ENCODE measurements at regions not wholly inside any gene's neighbourhood (a gene's known extent, or its start where the extent isn't known, plus 50 kb on each side); places are given as distances from the start of the nearest gene placed in this dataset.
"Not testable (repeated sequence)": the region's sequence is repeated elsewhere in the genome, so short reads cannot be mapped to it uniquely, and the experiment has no call there.

DNA sequence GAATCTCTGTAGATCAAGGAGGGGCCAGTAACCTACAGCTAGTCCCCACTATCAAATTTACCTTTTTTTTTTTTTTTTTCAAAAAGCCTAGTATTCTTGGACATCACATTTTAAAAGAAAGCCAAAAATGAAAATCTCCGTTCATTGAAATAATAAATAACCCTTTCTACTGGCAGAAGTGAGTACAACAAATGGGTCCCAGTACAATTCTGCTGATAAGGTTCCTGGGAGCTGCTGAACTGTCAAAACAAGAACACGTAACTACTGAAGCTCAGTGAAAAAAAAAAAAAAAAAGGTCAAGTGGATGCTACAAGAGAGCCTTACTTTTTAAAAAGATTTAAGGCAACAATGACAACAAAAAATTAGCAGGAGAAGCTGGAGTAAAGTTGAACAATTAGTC lies 464.9 kb downstream of the EPM2A start:
- DNase-seq (ENCODE audit: low read depth), result no peak

DNA sequence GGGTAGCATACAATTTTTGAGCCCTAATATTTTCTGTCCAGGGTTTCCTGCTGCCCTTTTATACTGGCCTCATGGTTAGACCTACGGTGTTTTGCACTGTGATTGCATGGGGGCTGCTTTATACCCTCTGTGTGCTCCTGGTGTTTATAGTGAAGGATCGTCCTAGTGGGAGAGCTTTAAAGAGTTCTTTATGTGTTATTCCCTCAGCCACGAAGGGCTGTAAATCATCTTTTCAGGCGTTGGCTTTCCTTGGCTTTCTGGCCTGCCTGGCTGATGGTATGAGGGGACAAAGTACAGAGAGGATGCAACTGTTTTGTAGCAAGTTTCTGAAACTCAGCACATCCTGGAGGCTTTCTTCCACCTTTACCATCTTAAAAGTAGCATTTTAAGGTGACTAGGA lies 464.3 kb downstream of the EPM2A start:
- no peak for DNase-seq (ENCODE audit: low read depth)

DNA sequence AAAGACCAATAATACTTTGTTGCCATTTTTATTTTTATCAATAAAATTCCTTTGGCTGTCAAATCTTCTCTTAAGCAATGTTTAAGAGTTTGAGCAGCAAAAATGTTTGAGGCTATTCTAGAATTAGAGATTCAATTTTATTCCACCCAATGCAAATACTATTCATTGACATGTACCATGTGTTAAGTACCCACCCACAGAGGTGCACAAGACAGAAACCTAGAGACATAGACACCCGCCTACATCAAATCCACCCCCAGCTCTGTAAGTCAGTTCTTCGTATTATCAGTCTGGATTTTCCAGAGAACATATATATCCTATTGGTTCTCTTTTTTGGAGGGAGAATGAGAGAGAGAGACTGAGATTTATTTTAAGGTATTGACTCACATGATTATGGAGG lies 463.7 kb downstream of the EPM2A start:
- no peak for DNase-seq (ENCODE audit: low read depth)

GRCh38 chr6:145272246-145272645 lies 463.1 kb downstream of the EPM2A start:
- DNase-seq (ENCODE audit: low read depth), result no peak

- DNase-seq (ENCODE audit: low read depth), result no peak
These were observed 462.2 kb downstream of the EPM2A start for GRCh38 chr6:145273136-145273535.

DNA sequence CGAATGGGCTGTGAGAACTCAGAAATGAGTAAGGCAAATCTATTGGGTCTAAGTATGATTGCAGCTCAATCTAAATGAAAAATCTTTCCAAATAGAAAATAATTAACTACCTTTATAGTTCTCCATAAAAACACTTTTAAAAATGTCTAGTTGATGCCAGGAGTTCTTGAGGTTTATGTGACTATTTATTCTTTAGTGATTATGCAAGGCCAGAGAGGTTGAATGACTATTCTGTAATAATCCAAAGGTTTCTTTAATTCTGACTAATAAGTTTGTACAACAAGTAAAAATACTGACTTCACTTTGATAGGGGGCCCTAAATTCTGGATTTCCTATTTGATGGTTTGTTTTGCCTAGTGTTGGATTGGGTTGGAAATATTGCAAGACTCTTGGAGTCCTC lies 461.2 kb downstream of the EPM2A start:
- DNase-seq (ENCODE audit: low read depth), result no peak

DNA sequence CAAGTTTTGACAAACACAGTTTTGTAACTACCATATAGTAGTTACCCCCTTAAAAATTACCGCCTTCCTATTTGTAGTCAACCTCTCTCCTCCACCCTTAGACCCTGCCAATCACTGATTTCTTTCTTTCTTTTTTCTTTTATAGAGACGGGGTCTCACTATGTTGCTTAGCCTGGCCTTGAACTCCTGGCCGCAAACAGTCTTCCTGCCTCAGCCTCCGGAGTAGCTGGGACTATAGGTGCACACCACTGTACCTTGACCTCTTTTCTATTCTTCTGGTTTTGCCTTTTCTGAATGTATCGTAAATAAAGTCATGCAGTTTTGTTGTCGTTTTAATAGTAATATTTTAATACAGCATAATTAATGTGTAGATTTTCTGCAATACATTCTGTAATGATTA lies 460.3 kb downstream of the EPM2A start:
- DNase-seq (ENCODE audit: low read depth), result no peak

DNA sequence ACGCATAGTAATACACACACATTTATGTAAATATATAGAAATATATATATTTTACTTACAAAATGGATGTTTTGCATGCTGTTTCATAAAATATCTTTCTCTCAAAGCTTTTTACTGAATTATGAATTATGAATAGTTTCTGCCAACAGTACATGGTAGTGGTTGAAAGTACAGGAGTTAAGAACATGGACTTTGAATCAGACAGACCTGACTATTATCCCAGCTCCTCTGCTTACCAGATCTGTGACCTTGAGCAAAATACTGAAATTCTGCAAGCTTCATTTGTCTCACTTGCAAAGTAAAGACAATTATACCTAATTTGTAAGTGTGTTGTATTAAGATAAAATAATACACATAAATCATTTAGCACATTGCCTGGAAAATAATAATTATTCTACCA lies 459.5 kb downstream of the EPM2A start:
- DNase-seq (ENCODE audit: low read depth), result no peak

GRCh38 chr6:145276756-145277155 lies 458.6 kb downstream of the EPM2A start:
- DNase-seq (ENCODE audit: low read depth), result no peak

DNA sequence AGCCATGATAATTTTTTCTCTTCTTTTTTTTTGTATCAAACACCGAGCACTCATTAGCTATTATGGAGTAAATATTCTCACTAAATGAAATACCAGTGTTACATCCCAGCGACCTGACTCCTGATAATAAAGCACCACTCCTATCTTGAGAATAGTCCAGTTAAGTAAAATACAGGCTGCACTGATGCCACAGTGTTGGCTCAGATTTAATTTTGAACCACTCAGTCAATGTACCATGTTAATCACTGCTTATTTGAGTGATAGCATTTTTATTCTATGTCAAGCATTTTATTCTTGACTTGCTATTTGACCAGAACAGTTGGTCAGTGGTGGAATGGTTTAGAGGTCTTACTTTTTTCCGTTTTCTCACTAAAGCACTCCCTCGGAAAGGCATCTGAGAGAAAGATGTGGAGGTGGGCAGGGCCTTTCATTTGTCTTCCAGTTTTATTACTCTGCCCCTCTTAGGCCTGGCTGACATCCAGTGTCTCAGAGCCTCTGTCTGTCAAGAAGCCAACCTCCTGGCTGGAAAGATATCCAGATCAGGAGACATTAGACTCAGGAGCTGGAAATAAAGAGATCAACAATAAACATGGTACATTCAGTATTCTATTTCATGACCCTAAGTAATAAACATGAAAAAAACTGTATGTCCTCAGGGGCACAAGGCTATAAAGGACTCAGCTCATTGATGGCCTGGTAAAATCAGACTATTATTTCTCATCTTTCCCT lies 457.8 kb downstream of the EPM2A start:
- DNase-seq (ENCODE audit: low read depth), result no peak

- DNase-seq (ENCODE audit: low read depth), result no peak
These were observed 457.0 kb downstream of the EPM2A start for GRCh38 chr6:145278163-145278807.

DNA sequence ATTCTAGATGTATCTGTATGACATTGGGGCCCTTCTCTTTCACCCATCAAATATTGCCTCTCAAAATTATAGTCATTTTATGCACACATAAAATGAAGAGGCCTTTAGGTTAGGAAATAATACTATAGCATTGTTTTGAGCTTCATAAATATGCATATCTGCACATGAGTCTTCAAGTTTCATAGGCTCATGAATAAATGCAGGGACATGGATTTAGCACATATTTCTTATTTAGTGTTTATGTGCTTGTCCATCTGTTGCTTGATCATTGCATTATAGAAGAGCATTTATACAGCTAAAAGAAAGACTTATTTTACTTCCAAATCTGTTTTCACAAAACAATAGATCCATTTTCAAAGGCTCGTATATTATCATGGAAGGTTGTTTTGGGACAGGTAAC lies 455.8 kb downstream of the EPM2A start:
- DNase-seq (ENCODE audit: low read depth), result no peak

DNA sequence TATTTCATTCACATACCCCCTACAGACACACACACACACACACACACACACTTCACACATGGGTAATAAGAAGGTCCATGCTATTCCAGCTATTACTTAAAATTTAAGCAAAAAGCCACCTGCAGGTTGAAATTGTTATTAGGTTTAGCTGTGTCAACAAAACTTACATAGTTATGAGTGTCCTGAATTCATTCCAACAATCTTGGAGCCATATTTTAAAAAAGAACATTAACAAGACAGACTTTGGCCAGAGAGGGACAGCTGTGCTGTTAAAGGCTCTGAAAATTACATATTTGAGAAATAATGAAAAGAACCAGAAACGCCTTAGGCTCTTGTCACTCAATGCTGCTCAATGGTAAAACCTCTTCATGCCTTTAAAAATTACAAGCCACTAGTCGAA lies 455.3 kb downstream of the EPM2A start:
- DNase-seq (ENCODE audit: low read depth), result no peak

- not testable (repeated sequence) for DNase-seq (ENCODE audit: low read depth)
These were observed 452.1 kb downstream of the EPM2A start for GRCh38 chr6:145283209-145283608.

DNA sequence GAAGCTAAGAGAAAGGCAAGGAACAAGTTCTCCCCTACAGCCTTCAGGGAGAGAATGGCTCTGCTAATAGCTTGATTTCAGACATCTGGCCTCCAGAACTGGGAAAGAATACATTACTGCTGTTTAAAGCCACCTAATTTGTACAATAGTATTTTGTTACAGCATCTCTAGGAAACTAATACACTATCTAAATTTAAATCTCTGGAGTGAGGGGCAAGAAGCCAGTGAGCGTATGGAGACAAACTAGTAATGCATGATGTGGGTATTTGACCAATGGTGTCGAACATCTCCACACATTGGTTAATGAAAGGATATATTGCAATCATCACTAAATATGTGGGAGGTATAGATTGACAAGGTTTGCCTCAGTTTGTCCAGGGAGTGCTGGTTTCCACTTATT lies 451.5 kb downstream of the EPM2A start:
- no peak for DNase-seq (ENCODE audit: low read depth)

DNA sequence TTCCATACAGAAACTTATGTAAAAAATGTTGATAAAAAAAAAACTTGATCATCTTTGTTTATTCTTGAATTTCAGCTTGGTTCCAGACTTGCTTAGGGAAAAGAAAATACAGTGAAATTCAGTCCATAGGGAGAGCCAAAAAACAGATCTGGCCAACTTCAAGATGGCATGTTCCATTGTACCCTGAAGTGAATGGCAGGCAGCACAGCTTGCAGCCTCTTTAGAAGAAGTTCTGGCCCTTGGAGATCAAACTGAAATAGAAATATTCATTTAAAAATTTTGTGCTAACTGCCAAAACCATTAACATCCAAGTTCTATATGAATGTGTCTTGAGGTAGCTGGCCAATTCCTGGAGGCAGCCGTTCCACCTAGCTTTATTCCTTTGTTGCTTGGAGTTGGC lies 448.4 kb downstream of the EPM2A start:
- DNase-seq (ENCODE audit: low read depth), result no peak

- no peak for DNase-seq (ENCODE audit: low read depth)
These were observed 445.7 kb downstream of the EPM2A start for GRCh38 chr6:145289573-145289972.

DNA sequence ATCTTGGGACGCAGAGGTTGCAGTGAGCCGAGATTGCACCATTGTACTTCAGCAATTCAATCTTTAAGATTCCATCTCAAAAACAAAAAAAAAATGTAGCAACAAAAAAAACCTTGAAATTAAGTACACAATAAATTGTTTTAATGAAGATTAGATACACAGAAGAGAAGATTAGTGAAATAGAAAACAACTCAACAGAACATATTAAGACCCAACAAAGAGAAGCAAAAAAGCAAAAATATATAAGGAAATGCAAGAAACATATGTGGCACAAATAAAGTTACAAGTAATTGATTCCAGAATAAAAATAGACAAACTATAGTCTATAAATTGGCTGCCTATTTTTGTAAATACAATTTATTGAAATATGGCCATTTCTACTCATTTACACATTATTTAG lies 445.2 kb downstream of the EPM2A start:
- DNase-seq (ENCODE audit: low read depth), result no peak

DNA sequence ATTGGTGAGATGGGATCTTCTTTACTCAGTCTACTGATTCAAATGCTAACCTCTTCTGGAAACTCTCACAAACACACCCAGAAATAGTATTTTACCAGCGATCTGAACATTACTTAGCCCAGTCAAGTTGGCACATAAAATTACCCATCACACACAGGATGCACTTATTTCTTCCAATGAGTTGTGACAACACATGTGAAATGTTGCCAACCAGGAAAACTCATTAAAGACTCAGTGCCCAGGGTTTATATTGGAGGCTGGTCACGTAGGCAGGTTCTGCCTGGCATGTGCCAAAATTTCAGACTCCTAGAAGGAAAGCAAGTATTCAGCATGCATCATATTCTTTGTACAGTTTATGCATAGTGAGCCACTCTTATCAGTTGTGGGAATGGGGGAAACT lies 443.3 kb downstream of the EPM2A start:
- no peak for DNase-seq (ENCODE audit: low read depth)

DNA sequence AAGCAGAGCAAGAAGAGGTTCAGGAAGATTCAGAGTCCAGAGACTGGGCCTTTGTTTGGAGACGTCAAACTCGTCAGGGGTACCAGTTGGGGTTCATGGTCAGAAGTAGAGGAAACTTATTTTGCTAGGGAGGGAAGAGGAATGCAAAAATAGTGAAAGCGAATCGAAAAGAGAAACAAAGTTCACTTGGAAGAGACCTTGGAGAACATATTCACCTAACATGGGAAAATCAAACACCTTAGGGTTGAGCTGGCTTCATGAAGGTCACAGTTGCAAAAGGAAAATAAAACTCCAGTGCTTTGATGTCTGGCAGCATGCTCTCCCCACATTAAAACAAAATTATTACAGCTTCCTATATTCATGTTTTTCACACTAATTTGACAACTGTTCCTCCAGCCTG lies 440.4 kb downstream of the EPM2A start:
- no peak for DNase-seq (ENCODE audit: low read depth)

GRCh38 chr6:145295746-145296145 lies 439.6 kb downstream of the EPM2A start:
- no peak for DNase-seq (ENCODE audit: low read depth)

- DNase-seq (ENCODE audit: low read depth), result no peak
These were observed 429.6 kb downstream of the EPM2A start for GRCh38 chr6:145305670-145306069.

DNA sequence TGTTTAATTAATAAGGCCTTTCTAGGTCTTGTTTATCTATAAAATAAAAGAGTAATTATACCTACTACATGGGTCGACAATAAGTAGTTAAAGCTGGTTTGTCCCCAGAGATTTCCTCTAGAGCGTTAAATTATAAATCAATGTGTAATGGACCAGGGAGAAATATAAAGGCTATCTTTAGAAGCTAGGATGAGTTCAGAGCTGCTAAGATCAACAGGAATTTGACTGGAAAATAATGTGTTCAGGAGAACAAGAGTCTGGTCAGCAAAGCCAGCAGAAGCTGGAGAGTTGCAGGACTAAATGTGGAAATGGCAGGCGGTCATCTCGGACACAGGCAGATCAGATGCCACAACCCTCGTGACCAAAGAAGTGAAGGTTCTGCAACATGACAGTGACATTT lies 428.8 kb downstream of the EPM2A start:
- DNase-seq (ENCODE audit: low read depth), result no peak

Data from RPMI7951 (cell line).